ENCODE measurements at regions not wholly inside any gene's neighbourhood (a gene's known extent, or its start where the extent isn't known, plus 50 kb on each side); places are given as distances from the start of the nearest gene placed in this dataset.

DNA sequence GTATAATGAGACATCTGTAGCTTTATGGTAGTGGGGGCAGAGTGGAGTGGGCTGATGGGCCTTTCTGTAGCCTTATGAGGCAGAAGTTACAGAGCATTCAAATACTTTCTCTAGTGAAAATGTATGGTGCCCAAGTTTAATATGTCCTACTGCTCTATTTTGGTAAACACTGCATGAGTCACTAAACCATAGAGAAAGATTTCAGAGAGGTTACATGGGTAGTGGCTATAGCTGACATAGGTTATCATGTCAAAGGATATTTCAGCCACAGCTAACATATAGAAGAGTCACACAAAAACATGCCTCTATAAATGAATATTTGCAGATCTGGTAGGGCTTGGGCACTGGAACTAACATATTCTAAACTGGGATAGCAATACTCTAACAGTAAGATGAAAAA lies 212.4 kb upstream of the USP25 start:
- DNase-seq = no peak
- ATAC-seq (ENCODE audit: poor library complexity) = no peak
- intact Hi-C loops (cut with DNase I) = no loop called here

DNA sequence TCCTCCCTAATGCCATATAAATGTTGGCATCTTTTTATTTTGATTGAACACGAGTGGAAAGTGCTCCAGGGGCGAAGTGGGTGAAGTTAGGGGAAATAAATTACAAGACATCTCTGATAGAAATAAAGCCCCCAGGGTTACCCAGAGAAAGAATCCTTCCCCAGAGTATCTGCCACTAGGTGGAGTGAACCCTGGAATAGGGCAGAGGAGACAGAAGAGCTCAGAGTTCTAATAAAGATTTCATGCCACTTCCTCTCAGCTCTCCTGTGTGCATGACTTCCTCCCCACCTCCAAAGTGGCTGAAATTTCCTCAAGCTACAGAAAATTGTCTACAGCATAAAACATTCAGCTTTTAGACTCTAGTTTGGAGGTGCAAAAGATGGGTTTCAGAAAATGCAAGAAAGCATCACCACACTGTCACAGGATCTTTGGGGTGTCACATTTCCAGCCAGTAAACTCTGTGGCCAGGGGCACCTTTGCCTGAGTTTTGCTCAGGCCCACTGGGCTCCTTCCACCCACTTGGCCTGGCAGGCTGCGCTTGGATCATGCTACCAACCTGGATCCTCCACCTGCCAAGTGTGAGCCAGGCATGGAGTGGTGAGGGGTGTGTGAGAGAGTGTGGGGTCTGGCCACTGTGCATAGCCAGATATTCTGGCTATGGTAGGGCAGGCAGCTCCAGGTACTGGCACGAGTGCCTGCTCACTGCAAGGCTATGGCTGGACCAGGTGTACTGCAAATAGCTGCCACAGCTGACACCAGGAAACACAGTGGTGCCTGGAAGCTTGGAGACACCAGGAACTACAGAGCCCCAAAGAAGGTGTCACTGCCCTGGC lies 208.8 kb upstream of the USP25 start:
- ATAC-seq (ENCODE audit: poor library complexity) (no peak), DNase-seq (no peak)
- intact Hi-C loops (cut with DNase I) = no loop called here

DNA sequence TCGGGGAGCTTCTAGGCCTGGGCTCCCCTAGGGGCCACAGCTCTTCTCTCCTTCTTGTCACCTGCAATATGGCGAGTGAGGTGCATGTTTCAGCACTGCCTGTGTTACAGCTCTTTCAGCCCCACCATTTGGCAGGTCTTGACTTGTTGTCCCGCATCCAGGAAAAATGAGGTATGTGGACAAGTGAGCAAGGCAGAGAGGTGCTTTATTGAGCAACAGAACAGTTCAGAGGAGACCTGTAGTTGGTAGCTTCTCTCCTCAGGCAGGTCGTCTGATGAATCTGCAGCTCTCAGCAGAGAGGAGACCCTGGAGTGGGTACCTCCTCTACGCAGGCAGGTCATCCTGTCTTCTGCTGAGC lies 208.2 kb upstream of the USP25 start:
- ATAC-seq (ENCODE audit: poor library complexity) (no peak), DNase-seq (no peak)
- intact Hi-C loops (cut with DNase I) = no loop called here

DNA sequence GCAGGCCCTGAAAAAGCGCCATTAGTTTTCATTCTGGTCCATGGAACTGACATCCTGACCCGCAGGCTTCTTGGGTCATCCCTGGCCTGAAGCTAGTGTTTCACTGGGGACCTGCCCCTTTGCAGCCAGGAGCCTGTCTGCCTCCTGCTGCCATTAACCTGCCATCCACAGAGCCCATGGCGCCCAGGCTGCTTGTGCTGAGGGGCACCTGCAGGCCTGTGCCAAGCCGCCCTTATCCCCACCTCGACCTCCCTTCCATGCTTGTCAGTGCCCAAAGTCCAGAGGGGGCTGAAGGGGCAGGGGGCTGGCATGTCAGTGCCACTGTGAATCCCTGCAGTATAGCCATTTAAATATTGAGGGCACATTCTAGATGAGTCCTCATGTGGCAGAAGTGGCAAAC lies 207.6 kb upstream of the USP25 start:
- ATAC-seq (ENCODE audit: poor library complexity) = no peak
- DNase-seq = no peak
- intact Hi-C loops (cut with DNase I) = no loop called here

DNA sequence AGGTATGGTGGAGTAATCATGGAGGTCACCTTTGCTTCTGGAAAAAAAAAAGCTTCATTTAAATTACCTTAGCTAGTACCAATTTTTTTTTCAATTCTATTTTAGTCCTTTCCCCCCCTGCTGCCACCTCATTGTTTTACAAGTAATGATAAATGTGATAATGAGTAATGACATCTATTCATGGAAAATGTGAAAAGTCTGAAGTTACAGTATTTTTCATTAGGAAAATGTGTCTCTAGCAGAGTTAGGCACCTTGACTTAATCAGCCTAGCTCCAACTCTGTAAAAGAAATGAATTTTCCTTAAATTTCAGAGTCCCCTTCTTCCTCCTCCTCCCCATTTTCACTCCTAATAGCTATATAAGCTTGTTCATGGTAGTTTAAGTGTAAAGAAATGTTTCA lies 204.9 kb upstream of the USP25 start:
- DNase-seq = no peak
- intact Hi-C loops (cut with DNase I) = no loop called here
- ATAC-seq (ENCODE audit: poor library complexity) = no peak

DNA sequence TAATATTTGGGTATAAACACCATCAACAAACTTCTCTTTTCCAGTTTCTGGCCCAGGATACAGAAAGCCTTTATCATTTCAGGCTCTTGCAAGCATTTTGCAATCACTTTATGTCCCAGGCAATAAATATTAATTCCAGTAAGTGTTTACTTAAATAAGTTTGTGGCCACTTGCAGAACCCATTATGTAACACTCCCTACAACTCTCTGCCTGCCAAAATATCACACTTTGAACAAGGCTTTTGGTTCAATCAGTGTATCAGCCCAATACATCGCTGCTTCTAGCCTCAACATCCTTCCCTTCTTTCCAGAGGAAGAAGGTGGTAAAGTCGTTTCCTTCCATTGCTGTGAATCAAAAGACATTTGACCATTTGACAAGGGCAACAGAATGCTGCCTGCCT lies 203.0 kb upstream of the USP25 start:
- ATAC-seq (ENCODE audit: poor library complexity) = no peak
- no peak for DNase-seq
- intact Hi-C loops (cut with DNase I) = no loop called here

DNA sequence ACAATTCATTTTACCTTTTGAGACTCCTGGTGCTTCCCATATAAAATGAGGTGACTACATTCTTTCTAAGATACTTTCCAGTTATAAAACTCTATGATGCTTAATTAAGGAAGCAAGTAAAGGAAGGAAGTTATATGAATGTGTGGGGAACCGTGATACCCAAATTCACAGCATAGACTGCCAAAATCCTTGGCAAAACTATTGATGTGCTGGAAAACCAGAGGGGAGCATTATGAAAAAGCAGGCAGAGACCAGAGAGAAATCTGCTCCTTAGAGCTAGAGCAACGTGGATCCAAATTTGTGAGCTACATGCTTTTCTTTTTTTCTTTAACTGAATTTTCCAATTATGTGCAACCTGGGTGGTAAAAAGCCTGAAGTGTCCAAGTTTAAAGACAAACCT lies 201.4 kb upstream of the USP25 start:
- intact Hi-C loops (cut with DNase I) = no loop called here

DNA sequence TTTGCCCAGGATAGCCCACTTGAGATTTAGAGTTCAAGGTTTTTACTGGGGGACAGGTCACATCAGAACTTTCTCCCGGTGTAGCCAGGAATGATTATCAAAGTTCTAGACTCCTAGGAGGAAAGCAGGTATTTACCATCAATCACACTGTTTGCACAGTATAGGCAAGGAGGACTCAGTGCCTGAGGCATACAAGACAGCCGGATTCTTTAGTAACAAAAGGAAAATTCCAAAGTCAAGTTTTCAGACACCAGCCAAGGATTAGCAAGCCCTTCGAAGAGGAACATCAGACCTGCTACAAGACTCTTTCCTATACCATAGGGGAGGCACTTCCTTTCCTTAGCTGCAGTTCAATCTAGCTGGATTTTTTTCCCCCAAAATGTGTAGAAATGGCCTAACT lies 197.8 kb upstream of the USP25 start:
- ATAC-seq (ENCODE audit: poor library complexity) (no peak), DNase-seq (no peak)
- intact Hi-C loops (cut with DNase I) = no loop called here

More for the DNA sequence above, 201.4 kb upstream of the USP25 start:
- DNase-seq (no peak), ATAC-seq (ENCODE audit: poor library complexity) (no peak)

DNA sequence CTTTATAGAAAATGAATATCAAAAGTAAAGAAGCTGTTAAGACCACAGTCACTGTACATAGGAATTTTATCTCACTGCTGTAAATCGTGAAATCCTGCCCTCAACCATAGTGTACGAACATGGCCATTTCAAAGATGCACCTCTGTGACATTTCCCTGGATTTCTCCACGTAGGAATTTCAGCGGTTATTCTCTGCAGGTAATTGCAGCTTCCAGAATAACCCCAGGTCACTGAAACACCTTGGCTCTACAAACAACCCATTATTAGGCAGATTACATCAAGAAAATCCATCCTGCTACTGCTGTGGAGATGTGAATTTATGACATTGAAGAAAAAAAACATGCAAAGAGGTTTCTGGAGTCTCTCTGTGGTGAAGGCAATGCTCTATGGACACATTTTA lies 196.2 kb upstream of the USP25 start:
- ATAC-seq (ENCODE audit: poor library complexity) (no peak), DNase-seq (no peak)
- intact Hi-C loops (cut with DNase I) = no loop called here

DNA sequence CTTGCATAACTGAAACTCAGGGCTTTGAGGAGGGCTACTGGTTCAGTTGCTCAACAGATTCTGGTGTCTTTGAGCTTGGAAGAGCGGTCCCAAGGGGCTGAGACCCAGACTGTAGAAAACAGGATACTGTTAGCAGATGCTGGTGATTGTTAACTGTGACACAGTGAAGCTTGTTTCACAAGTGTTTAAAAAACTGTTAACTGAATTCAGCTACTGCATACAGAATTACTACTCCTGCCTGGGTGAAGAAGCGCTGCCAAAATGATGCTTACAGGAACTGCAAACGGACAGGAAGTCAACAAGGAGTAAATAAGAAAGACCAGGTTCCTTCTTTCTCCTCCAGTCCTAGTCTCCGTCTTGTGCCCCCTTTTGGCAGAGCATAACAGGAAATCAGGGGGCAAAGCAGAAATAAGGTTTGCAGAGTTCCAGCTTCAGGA lies 195.3 kb upstream of the USP25 start:
- DNase-seq = no peak
- ATAC-seq (ENCODE audit: poor library complexity) = no peak
- intact Hi-C loops (cut with DNase I) = no loop called here

DNA sequence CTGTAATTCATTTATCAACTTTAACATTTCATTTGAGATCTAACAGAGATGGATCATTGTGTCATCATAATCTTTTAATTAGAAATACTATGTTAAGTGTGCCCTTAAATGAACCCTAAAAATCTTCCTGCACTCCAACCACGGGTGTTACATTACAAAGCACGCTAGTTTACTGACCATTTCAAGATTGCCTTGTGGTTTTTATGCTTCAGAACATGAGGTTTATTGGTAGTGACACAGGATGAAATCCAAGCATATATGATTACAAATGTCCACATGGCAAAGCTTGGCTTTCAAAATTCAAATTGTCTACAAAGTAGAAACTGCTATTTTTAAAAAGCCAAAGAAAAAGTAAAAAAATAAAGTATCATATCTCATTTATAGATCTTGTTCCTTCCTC lies 190.4 kb upstream of the USP25 start:
- DNase-seq (no peak), ATAC-seq (ENCODE audit: poor library complexity) (no peak)
- intact Hi-C loops (cut with DNase I) = no loop called here

DNA sequence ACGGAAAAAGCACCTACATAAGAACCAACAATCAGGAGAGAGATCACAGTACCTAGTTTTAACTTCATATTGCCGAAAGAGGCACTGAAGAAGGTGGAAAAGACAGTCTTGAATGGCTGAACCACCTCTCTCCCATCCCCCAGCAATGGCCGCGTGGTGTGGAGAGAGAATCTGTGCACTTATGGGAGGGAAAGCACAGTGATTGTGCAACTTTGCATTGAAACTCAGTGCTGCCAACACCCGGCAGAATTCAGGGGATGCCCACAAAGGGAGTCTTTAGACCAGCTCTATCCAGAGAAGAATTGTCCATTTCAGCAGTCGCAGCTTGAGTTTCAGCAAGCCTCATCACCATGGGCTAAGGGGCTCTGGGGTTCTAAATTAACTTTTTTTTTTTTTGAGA lies 186.3 kb upstream of the USP25 start:
- intact Hi-C loops (cut with DNase I) = no loop called here
- DNase-seq (no peak), ATAC-seq (ENCODE audit: poor library complexity) (no peak)

DNA sequence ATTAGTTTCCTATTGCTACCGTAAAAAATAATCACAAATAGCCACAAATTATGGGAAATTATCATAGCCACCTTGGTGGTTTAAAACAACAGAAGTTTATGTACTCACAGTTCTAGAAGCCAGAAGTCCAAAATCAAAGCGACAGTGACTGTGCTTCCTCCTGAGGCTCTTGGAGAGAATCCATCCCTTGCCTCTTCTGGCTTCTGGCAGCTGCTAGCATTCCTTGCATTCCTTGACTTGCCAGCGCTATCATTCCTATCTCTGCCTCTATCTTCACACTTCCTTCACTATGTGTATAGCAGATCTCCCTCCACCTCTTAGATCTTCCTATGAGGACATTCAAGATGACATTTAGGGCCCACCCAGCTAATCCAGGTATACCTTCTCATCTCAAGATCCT lies 180.1 kb upstream of the USP25 start:
- ATAC-seq (ENCODE audit: poor library complexity) (no peak), DNase-seq (no peak)
- intact Hi-C loops (cut with DNase I) = no loop called here

DNA sequence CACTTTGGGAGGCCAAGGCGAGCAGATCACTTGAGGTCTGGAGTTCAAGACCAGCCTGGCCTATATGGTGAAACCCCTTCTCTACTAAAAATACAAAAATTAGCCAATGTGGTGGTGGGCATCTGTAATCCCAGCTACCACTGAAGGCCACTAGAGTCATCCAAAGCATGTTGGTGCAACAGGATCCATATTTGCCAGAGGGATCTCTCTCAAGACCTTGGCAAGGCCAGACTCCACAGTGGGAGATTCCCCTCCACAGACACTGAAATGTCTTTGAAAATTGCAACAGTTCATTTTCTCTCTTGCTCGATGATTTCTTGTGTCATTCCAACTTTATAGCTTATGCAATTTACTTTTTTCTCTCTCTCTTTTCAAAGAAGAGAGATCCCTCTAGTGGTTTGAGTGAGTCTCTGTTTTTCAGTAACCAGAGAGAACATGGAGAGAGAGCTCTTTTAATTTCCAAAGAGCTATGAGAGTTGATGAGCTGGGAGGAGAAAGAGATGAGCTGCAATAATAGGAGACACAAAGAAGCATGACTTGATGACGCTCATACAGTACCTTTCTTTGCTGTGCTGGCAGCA lies 176.8 kb upstream of the USP25 start:
- ATAC-seq (ENCODE audit: poor library complexity) (no peak), DNase-seq (no peak)
- intact Hi-C loops (cut with DNase I) = no loop called here

DNA sequence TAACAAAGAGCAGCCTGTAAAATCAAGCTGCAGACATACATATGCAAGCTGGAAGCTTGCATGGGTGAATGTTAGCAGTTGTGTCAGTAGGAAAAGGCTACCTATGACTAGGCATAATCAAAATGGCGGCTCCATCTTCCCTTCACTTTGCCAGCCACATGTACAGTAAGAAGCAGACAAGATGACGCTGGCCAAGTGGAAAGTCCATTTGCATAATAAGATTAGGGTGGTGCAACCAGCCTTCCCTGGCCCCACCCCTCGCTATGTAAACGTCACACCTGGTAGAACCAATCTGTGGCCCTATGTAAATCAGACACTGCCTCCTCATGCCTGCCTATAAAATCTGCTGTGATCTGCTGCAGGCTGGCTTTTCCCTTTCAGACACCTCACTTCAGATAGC lies 171.9 kb upstream of the USP25 start:
- no peak for DNase-seq
- intact Hi-C loops (cut with DNase I) = no loop called here
- no peak for ATAC-seq (ENCODE audit: poor library complexity)

DNA sequence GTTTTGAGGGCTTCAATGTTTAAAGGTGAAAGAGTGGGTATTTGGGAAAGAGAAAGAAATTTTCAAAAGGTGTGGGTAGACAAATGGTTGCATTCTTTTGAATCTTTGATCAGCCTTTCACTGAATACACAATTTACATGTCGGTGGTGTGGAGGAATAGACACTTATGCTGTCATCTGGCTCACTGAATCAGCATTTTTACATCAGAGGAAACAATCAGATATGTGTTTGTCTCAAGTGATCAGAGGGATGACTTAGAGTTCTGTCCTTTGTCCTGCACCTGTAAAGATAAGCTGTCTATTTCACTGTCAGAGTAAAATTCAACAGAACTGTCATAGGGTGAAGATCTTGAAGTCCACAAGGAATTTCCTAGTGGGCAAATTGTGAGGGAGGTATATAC lies 170.9 kb upstream of the USP25 start:
- intact Hi-C loops (cut with DNase I) = no loop called here
- DNase-seq (no peak), ATAC-seq (ENCODE audit: poor library complexity) (no peak)

DNA sequence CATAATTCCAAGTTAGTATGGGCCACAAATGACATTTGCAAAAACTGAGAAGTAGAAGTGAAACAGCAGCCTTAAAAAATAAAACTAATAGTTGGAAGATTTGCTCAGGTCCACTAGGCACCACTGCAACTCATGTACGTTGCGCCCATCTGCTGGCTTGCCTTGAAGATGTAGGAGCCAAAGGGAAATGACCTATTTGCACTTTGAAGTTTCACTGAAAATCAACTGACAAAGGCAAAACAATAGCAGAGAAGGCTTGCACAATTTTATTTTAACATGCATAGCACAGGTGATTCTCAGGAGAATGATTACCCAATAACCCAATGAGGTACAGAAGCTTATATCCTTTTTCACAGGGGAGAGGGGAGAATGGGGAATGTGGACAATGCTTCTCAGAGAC lies 170.1 kb upstream of the USP25 start:
- intact Hi-C loops (cut with DNase I) = no loop called here
- DNase-seq (no peak), ATAC-seq (ENCODE audit: poor library complexity) (no peak)

DNA sequence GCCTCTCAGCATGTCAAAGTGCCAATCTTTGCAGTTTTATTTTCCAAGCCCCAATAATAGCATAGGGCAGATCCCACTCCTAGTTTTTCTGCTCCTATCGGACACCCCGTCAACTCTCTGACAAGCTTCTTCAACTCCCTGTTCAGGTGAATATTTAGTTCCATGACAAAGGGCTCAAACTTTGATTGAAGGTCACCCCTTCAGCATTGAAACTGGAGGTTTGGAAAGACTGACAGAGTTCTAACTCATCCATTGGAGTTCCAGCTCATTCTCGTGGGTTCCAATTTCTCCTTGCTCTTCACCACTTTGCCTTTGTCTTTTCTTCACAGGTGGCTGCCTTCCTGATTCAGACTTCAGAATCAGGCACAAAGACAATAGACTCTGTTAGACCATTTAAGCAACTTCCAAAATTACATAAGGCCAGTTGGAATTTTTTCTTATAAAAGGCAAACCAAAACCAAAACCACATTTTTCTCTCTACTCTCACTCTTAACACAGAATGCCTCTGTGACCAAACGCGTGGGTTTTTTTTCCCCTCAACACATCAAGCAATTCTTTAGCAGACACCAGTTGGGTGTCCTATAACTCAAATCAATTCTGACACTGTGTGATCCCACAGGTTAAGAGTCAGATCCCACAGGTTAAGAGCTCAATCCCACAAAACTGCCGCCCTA lies 169.3 kb upstream of the USP25 start:
- intact Hi-C loops (cut with DNase I) = no loop called here
- DNase-seq = no peak
- no peak for ATAC-seq (ENCODE audit: poor library complexity)

DNA sequence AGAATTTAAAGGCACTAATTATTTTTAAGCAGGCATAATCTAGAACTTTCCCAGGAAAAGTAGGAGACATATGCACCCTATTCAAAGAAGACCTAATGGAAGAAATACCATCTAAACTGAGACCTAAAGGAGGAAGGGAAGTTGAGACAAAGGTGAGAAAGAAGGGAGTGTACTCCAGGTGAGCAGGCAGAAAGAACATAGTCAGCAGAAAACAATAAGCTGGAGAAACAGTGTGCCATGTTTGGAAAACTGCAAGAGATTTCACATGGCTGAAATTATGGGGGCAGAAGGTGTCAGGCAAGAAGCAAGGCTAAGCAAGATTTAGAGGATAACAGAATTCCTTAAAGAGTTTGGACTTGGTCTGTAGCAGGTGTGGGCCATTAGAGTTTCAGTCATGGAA lies 167.0 kb upstream of the USP25 start:
- intact Hi-C loops (cut with DNase I) = no loop called here
- DNase-seq (no peak), ATAC-seq (ENCODE audit: poor library complexity) (no peak)

DNA sequence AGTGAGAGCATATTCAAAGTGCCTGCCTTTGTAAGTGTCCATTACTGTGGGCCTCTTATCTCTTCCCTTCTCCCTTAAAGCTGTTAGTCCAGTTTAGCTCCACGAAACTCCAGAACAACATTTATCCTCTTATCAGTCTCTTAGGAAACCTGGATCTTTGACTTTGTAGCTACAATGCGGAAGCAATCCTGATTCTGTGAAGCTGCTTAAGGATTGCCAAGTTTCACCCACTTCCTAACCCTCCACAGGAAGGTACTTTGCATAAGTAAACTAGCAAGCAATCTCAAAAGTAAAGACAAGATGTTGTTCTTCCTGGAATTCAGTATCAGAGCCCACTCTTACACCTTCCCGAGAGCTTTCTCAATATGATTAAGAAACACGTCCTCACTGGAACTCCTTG lies 164.9 kb upstream of the USP25 start:
- ATAC-seq (ENCODE audit: poor library complexity) = no peak
- DNase-seq = no peak
- intact Hi-C loops (cut with DNase I) = no loop called here

Measured in Right ventricle myocardium superior (tissue), 1 donor.